CD4-positive, alpha-beta T cell (primary cell): ENCODE measurements at regions not wholly inside any gene's neighbourhood (a gene's known extent, or its start where the extent isn't known, plus 50 kb on each side); places are given as distances from the start of the nearest gene placed in this dataset.

Experiments used
- ATAC-seq: fragments of 200-7000 bp; cut with Tn5 transposase; one replicate; pipeline ENCODE4 v1.10.0; 2022; ENCODE audit warnings: mild to moderate bottlenecking; ENCODE audit not compliant: poor library complexity
- CTCF ChIA-PET: fragments of 350-600 bp; sonication (Branson Sonifier 250); formaldehyde crosslinking; loops from one replicate; lab custom pipeline; 2021; ENCODE audit warnings: antibody characterized with exemption, inconsistent platforms; lab: Charles Lee
- POLR2A ChIA-PET: fragments of 350-600 bp; sonication (Branson Sonifier 250); formaldehyde crosslinking; loops from one replicate; lab custom pipeline; 2021; ENCODE audit warnings: antibody characterized with exemption, inconsistent platforms; lab: Charles Lee
- DNase-seq, 14 experiments: peaks; one replicate each; pipeline ENCODE4 v3.0.0-alpha.2; 2013 to 2020; ENCODE audit warnings: mixed read lengths in 2 of 14
- H3K27ac ChIP-seq, 2 donors: one replicate each; pipeline versions ENCODE4 v1.5.1 to v1.7.0; 2013; ENCODE audit warnings: low read length in 2 of 2, low read depth in 1 of 2, mild to moderate bottlenecking in 1 of 2
- H3K27me3 ChIP-seq, 2 experiments: 1 replicate in 1 of 2; 2 replicates in 1 of 2; pipeline versions ENCODE4 v1.6.1 to v1.7.0; 2013; ENCODE audit warnings: low read length in 2 of 2, control low read depth in 1 of 2, mild to moderate bottlenecking in 1 of 2, moderate library complexity in 1 of 2; ENCODE audit not compliant: insufficient read depth in 2 of 2, control insufficient read depth in 1 of 2
- H3K36me3 ChIP-seq: one replicate; pipeline ENCODE4 v1.6.1; 2013; ENCODE audit warnings: low read length, control low read depth; ENCODE audit not compliant: insufficient read depth
- H3K4me1 ChIP-seq: one replicate; pipeline ENCODE4 v1.6.1; 2013; ENCODE audit warnings: low read length, control low read depth; ENCODE audit not compliant: insufficient read depth
- H3K4me3 ChIP-seq: one replicate; pipeline ENCODE4 v1.5.1; 2013; ENCODE audit warnings: mild to moderate bottlenecking, low read length, moderate library complexity
- H3K9me3 ChIP-seq, 2 experiments: 1 replicate in 1 of 2; 2 replicates in 1 of 2; pipeline versions ENCODE4 v1.6.1 to v1.7.0; 2013; ENCODE audit warnings: low read length in 2 of 2, mild to moderate bottlenecking in 2 of 2, control low read depth in 1 of 2, moderate library complexity in 1 of 2; ENCODE audit not compliant: control insufficient read depth in 1 of 2, insufficient read depth in 1 of 2
- H3K27ac Mint-ChIP-seq: one replicate; pipeline ENCODE4 v1.8.0; 2020; ENCODE audit warnings: mixed read lengths
- H3K27me3 Mint-ChIP-seq: one replicate; pipeline ENCODE4 v1.8.0; 2021; ENCODE audit warnings: mixed read lengths
- H3K36me3 Mint-ChIP-seq: one replicate; pipeline ENCODE4 v1.8.0; 2021; ENCODE audit warnings: low read depth, mixed read lengths
- H3K4me1 Mint-ChIP-seq: one replicate; pipeline ENCODE4 v1.8.0; 2021; ENCODE audit warnings: low read depth, mixed read lengths
- H3K4me3 Mint-ChIP-seq: one replicate; pipeline ENCODE4 v1.8.0; 2020; ENCODE audit warnings: mild to moderate bottlenecking, mixed read lengths
- H3K9me3 Mint-ChIP-seq: one replicate; pipeline ENCODE4 v1.8.0; 2020; ENCODE audit warnings: mixed read lengths
- intact Hi-C, 2 experiments: fragments of 100-400 bp; cut with DNase I in 1 of 2; cut with micrococcal nuclease in 1 of 2; formaldehyde crosslinking; loops; one replicate each; pipeline versions ENCODE4 v1.15.1 to v1.9.0; 2023 to 2025; cut with DNase I, micrococcal nuclease
- TF ChIP-seq, protein P1 (sequence below): fragments of 200-600 bp; IDR thresholded peaks from one replicate; pipeline ENCODE4 v1.8.0; 2022; ENCODE audit warnings: antibody characterized with exemption, mild to moderate bottlenecking

DNA sequence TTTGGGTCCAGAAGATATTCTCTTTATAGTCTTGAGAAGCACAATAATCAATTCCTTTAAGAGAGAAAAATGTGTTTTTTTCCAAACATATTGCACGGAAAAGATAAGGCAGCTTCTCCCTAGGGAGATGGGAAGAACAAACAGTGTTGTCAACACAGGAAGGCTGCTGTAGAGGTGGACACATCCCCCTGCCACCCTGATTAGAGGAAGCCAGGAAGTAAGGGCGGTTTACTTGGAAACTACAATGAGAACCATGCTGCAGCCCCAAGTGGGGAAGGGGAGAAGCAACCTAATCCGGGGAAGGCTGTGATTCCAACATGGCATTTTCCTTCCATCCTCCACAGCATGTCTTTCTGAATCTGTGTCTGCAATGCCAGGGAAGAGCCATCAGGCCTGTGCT, 256.9 kb upstream of the TGFBR2 start:
- H3K27ac Mint-ChIP-seq = no peak overlapping the region
- H3K36me3 Mint-ChIP-seq = no peaks in the 10 kb centered on the region
- ATAC-seq (no peak), DNase-seq (no peak)
- intact Hi-C loops = loop anchor here in 1 of 2 experiments (10.0 kb wide), 1 partner anchor 85 kb away; no protein-coding TSS in a partner anchor
- Histone ChIP-seq H3K9me3 (no peaks in the 10 kb centered on the region), H3K4me1 (peaks cover 28% of the 10 kb centered on the region), H3K27ac (no peak overlapping the region), H3K4me3 (no peak overlapping the region), H3K27me3 (no peaks in the 10 kb centered on the region), H3K36me3 (no peaks in the 10 kb centered on the region)
- H3K4me1 Mint-ChIP-seq = peaks cover 90% of the 10 kb centered on the region
- CTCF ChIA-PET = interaction anchor here (1.5 kb wide), 1 partner anchor 151 kb away, joined by 5 read pairs; no protein-coding TSS in a partner anchor
- no peaks in the 10 kb centered on the region for H3K27me3 Mint-ChIP-seq
- no peaks in the 10 kb centered on the region for H3K9me3 Mint-ChIP-seq
- TF ChIP-seq, protein P1, sequence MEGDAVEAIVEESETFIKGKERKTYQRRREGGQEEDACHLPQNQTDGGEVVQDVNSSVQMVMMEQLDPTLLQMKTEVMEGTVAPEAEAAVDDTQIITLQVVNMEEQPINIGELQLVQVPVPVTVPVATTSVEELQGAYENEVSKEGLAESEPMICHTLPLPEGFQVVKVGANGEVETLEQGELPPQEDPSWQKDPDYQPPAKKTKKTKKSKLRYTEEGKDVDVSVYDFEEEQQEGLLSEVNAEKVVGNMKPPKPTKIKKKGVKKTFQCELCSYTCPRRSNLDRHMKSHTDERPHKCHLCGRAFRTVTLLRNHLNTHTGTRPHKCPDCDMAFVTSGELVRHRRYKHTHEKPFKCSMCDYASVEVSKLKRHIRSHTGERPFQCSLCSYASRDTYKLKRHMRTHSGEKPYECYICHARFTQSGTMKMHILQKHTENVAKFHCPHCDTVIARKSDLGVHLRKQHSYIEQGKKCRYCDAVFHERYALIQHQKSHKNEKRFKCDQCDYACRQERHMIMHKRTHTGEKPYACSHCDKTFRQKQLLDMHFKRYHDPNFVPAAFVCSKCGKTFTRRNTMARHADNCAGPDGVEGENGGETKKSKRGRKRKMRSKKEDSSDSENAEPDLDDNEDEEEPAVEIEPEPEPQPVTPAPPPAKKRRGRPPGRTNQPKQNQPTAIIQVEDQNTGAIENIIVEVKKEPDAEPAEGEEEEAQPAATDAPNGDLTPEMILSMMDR = no peak
- POLR2A ChIA-PET = interaction anchor here (0.9 to 2.0 kb wide), 5 partner anchors 16 to 308 kb away, joined by 3 to 5 read pairs (median 3); partner anchors contain the start of gene TGFBR2
- H3K4me3 Mint-ChIP-seq = no peak overlapping the region

DNA sequence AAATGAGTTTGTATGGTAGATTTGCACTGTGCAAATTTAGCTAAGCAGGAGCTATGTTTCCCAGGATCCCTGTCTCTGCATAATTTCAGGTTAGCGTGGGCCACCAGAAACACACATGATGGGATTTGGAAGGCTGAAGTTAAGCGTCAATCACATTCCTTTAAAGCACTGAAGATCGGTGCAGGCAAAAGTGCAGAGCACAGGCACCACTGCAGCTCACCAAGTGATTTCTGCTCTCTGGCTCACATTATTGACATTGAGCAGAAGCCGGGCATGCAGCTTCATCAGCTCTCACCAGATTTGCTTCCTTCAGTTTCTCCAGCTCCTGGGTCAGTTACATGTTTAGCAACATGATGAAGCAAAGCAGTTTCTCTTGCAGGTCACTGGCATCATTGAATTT, 256.4 kb upstream of the TGFBR2 start:
- Mint-ChIP-seq H3K4me3 (no peak overlapping the region), H3K9me3 (no peaks in the 10 kb centered on the region), H3K27me3 (no peaks in the 10 kb centered on the region), H3K36me3 (no peaks in the 10 kb centered on the region), H3K27ac (no peak overlapping the region), H3K4me1 (peaks cover 95% of the 10 kb centered on the region)
- DNase-seq = no peak
- no peak for ATAC-seq
- ChIA-PET CTCF (interaction anchor here (1.5 kb wide), 1 partner anchor 151 kb away, joined by 5 read pairs; no protein-coding TSS in a partner anchor), POLR2A (interaction anchor here (0.7 to 2.0 kb wide), 5 partner anchors 16 to 307 kb away, joined by 3 to 5 read pairs (median 3); partner anchors contain the start of gene TGFBR2)
- peaks cover 33% of the 10 kb centered on the region for H3K4me1 ChIP-seq
- TF ChIP-seq, protein P1 = no peak
- no peak overlapping the region for H3K27ac ChIP-seq
- intact Hi-C loops = loop anchor here (5.0 to 10.0 kb wide), 4 partner anchors 255 to 875 kb away; partner anchors contain the start of gene TGFBR2 (in 1 of the 2)
- no peaks in the 10 kb centered on the region for H3K27me3 ChIP-seq
- no peak overlapping the region for H3K4me3 ChIP-seq
- no peaks in the 10 kb centered on the region for H3K9me3 ChIP-seq
- no peaks in the 10 kb centered on the region for H3K36me3 ChIP-seq

DNA sequence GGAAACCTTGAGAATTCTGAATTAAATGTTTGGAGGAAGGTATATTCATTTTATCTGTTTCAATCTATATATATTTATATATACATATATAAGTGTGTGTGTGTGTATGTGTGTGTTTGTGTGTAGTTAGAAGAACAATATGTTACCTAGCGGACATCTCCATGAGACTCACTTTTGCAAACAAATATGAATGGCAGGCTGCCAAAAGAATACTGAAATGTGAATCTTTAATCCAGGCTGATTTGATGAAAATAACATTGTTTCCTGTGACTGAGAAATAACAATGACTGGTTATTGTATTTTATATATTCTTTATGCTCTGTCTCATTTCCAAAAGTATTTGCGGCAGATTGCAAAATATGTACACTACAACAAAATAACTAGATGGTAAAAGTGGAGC, 255.5 kb upstream of the TGFBR2 start:
- no peaks in the 10 kb centered on the region for H3K36me3 ChIP-seq
- intact Hi-C loops = loop anchor here (5.0 to 10.0 kb wide), 4 partner anchors 254 to 874 kb away; partner anchors contain the start of gene TGFBR2 (in 1 of the 2)
- DNase-seq = no peak
- TF ChIP-seq, protein P1 = no peak
- H3K9me3 ChIP-seq = no peaks in the 10 kb centered on the region
- Mint-ChIP-seq H3K4me3 (peak overlapping the region; percentile 13), H3K27ac (no peak overlapping the region), H3K27me3 (no peaks in the 10 kb centered on the region), H3K4me1 (peaks cover 98% of the 10 kb centered on the region), H3K9me3 (no peaks in the 10 kb centered on the region), H3K36me3 (no peaks in the 10 kb centered on the region)
- H3K27me3 ChIP-seq = no peaks in the 10 kb centered on the region
- CTCF ChIA-PET = no interaction called here
- H3K4me3 ChIP-seq = no peak overlapping the region
- ATAC-seq = no peak
- no peak overlapping the region for H3K27ac ChIP-seq
- POLR2A ChIA-PET = interaction anchor here (1.3 kb wide), 1 partner anchor 307 kb away, joined by 5 read pairs; no protein-coding TSS in a partner anchor
- H3K4me1 ChIP-seq = peaks cover 42% of the 10 kb centered on the region
